T47D (cell line): ENCODE measurements at regions not wholly inside any gene's neighbourhood (a gene's known extent, or its start where the extent isn't known, plus 50 kb on each side); places are given as distances from the start of the nearest gene placed in this dataset.
A peak's percentile ranks its signal among the peaks of the same experiment; 100 is the strongest.

ENCODE experiments used
- DNase-seq, 2 experiments: peaks; one replicate each; pipeline versions ENCODE4 v3.0.0 to v3.0.0-alpha.2; 2011 to 2012; ENCODE audit warnings: low read depth in 1 of 2, low spot score in 1 of 2
- JUND ChIP-seq: IDR thresholded peaks from 2 replicates; pipeline ENCODE4 v1.6.1; 2012; ENCODE audit warnings: low read depth
- in situ Hi-C: cut with HindIII; loops from 2 replicates; pipeline ENCODE4 v1.10.0; 2016; ENCODE audit warnings: low sequenced_read_pairs, low pct_unique_long_range_greater_than_20kb

- in situ Hi-C loops = no loop called here
- no peak for DNase-seq
- TF ChIP-seq JUND = no peak
Measured at GRCh38 chr13:87736849-87737385, 65.7 kb downstream of the SLITRK5 start.

- no peak for TF ChIP-seq JUND
- no peak for DNase-seq
- in situ Hi-C loops = no loop called here
Measured at GRCh38 chr13:87754097-87754496, 82.9 kb downstream of the SLITRK5 start.

GRCh38 chr13:87769445-87769844 is 98.3 kb downstream of the SLITRK5 start:
- in situ Hi-C loops = no loop called here
- TF ChIP-seq JUND = no peak
- DNase-seq = no peak

GRCh38 chr13:87777387-87777786 is 106.2 kb downstream of the SLITRK5 start:
- in situ Hi-C loops = no loop called here
- TF ChIP-seq JUND = no peak
- peak in 1 of 2 experiments; percentile 36 for DNase-seq

GRCh38 chr13:87778128-87778527 is 107.0 kb downstream of the SLITRK5 start:
- DNase-seq = no peak
- in situ Hi-C loops = no loop called here
- TF ChIP-seq JUND = no peak

GRCh38 chr13:87779426-87779825 is 108.3 kb downstream of the SLITRK5 start:
- no peak for TF ChIP-seq JUND
- in situ Hi-C loops = no loop called here
- DNase-seq = no peak

- TF ChIP-seq JUND = no peak
- in situ Hi-C loops = no loop called here
- no peak for DNase-seq
Measured at GRCh38 chr13:87783366-87783765, 112.2 kb downstream of the SLITRK5 start.

- no peak for TF ChIP-seq JUND
- in situ Hi-C loops = no loop called here
- DNase-seq = no peak
Measured at GRCh38 chr13:87788363-87788762, 117.2 kb downstream of the SLITRK5 start.

- TF ChIP-seq JUND = no peak
- in situ Hi-C loops = no loop called here
- DNase-seq = no peak
Measured at GRCh38 chr13:87792878-87793277, 121.7 kb downstream of the SLITRK5 start.

- TF ChIP-seq JUND = no peak
- in situ Hi-C loops = no loop called here
- no peak for DNase-seq
Measured at GRCh38 chr13:87798536-87798935, 127.4 kb downstream of the SLITRK5 start.

GRCh38 chr13:87810391-87810801 is 139.2 kb downstream of the SLITRK5 start:
- in situ Hi-C loops = no loop called here
- peak in 1 of 2 experiments; percentile 82 for DNase-seq
- TF ChIP-seq JUND = no peak

- in situ Hi-C loops = no loop called here
- no peak for TF ChIP-seq JUND
- peak in 1 of 2 experiments; percentile 72 for DNase-seq
Measured at GRCh38 chr13:87810920-87811344, 139.8 kb downstream of the SLITRK5 start.

- in situ Hi-C loops = no loop called here
- DNase-seq = peak in 1 of 2 experiments; percentile 12
- TF ChIP-seq JUND = no peak
Measured at GRCh38 chr13:87814403-87814802, 143.2 kb downstream of the SLITRK5 start.

- no peak for TF ChIP-seq JUND
- in situ Hi-C loops = no loop called here
- DNase-seq = no peak
Measured at GRCh38 chr13:87820241-87820640, 149.1 kb downstream of the SLITRK5 start.
